Suppressor macrophage treated with lipopolysaccharide for 1 hour (primary cell): ENCODE measurements at regions not wholly inside any gene's neighbourhood (a gene's known extent, or its start where the extent isn't known, plus 50 kb on each side); places are given as distances from the start of the nearest gene placed in this dataset.
A peak's percentile ranks its signal among the peaks of the same experiment; 100 is the strongest.

Experiments used
- DNase-seq, 3 donors: peaks; one replicate each; pipeline ENCODE4 v3.0.0-alpha.2; 2020 to 2022

DNA sequence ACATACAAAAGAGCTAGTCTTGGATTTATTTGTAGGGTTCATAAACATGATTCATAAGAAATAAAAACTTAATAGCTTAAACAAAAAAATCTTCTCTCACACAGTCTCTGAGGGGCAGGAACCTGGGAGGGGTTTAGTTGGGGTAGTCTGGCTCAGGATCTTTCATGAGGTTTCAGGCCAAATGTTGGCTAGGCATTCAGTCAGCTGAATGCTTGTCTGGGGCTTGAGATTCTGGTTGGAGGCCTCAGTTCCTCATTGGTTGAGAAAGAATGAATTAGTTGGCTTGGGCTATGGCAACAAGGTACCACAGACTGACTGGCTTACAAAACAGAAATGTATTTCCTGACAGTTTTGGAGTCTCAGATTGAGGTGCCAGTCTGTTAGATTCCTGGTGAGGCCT, 74.3 kb downstream of the ANKRD7 start:
- no peak for DNase-seq

DNA sequence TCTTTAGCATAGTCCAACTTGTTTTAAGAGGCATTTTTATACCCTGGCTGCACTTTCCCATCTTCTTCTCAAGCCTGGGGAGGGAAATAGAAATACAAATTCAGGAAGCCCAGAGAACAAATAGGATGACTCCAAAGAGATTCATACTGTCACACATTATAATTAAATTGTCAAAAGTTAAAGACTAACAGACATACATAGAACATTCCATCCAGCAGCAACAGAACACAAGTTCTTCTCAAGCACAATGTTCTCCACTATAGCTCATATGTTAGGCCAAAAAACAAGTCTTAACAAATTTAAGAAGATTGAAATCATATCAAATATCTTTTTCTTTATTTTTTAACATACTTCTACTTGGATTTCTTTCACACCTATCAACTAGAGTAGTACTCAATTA, 75.7 kb downstream of the ANKRD7 start:
- no peak for DNase-seq

DNA sequence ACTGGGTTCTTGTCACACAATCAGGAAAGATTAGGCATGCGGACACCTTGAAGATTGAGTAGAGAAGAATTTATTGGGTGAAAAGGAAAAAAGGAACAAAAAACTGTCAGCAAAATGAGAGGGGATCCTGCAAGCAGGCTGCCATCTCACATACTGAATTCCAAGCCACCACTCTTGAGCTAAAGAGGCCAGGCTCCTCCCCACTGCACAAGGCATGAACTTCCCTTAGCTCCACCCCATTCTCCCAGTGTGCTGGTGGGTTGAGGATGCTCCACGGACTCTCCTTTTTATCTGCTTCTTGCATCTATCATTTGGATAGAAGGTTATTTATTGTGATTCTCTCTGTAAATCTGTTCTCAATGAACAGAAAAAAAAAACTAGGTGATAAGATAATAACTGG, 79.6 kb downstream of the ANKRD7 start:
- no peak for DNase-seq

DNA sequence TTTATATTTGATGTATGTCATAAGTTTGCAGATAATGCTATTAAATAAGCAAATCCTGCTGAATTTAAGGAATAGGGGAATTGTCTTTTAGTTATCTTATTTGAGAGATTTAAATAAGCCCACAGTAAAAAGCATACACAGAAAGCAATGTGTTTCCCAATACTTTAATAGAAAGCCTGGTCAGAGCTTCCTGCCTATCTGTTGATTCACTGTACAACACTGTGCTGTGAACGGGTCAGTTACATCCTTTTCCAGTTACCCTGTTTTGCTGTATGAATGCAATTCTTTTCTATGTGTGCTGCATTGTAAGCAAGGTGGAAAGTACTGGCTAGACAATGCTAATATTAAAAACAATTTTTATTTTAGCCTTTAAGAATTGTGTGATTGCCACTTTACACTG, 81.2 kb downstream of the ANKRD7 start:
- DNase-seq: peak in 1 of 3 donors; percentile 37

DNA sequence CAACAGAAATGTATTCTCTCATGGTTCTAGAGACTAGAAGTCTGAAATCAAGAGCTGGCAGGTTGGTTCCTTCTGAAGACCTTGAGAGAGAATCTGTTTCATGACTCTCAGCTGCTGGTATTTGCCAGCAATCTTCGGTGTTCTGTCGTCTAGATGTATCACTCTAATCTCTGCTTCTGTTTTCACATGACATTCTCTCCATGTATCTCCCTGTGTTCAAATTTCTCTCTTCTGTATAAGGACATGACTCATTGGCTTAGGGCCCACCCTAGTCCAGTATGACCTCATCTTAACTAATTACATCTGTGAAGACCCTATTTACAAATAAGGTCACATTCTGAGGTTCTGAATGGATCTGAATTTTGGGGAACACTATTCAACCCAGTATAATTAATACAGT, 82.3 kb downstream of the ANKRD7 start:
- no peak for DNase-seq

DNA sequence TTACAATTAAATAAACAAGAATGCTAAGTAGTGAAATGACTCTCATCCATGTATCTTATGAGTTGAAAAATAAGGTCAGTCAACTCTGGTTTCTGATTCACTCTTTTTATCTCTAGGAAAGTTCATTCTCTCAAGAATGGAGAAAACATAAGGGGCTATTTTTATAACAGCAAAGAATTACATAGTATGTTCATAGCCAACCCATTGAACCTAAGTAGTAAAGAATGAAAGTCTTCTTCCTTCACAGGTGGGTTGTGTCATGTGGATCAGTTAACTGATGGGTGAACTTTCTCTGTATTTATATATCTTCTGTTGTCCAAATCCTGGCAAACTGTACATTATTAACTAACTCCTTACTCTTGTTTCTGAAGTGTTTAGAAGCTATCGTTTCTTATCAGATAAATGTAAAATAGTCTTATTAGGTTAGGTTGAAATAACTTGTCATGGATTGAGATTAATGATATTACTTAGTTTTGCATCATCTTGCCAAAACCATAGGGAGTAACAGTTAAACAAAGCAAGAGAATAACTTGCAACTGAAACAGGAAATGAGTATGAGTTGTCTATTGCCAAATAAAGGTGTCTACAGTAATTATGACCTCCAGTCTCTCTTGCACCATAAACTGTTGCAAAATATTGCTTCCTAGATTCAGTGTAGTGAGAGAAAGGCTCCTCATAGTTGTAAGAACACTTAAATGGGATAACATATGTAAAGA, 86.8 kb downstream of the ANKRD7 start:
- peak; percentile 50 to 84 (median 80) for DNase-seq

DNA sequence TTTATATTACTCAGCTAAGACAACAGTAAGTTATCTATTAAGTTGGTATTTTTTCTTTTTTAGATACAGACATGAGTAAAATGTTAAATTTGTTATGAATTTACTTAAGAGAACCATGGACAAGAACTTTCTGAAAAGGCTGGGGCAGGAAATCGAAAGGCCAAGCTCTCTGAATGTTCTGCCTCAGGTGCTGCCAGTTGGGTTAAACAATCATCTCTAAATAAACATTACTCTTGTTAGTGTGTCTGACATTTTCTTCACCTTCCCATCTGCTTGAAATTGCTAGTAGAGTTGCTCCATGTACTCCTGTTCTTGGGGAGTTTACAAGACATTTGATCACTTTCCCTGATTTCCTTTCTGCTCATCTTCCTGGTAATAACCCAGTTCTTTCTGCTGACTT, 87.5 kb downstream of the ANKRD7 start:
- DNase-seq: no peak

DNA sequence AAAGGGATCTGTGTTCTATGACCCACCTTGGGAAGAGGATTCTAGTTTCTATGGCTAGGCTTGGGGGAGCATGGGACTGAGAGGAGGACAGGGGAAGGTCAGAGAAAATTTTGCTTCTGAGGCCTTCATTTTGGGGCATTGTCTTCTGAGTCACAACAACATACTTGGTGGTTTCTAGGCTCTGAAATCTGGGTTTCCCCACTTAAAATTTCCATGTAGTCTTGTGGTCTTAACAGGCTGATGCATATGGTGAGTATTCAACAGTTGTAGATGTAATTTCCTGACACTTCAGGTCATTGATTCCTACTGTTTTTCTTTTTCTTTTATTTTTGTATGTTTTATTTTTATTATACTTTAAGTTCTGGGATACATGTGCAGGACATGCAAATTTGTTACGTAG, 88.5 kb downstream of the ANKRD7 start:
- peak; percentile 50 to 77 (median 68) for DNase-seq

DNA sequence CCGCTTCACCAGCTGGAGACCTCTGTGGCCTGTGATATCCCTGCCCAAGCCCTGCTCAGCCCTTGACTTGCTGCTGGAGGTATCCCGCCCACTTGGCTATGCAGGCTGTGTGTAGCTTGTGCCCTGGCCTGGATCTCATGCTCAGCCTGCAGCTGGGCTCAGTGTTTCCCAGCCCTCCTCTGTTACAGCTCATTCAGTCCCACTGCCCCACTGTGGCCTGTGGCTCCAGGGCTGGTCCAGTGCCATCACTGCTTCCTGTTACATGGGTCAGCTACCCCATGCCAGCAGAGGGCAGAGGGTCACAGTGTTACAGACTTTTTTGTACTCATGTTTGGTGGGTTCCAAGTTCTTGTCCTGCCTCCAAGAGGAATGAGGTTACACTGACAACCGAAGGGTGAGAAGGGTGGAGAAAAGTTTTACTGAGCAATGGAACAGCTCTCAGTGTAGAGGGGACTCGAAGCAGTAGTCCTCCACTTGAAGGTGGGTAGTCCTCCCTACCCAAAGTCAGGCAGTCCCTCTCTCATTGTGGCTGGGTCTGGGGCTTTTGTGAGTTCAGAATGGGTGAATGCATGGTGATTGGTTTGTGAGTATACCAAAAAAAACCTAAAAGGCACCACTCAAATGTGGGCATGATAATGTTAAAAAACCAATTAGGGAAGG, 100.4 kb downstream of the ANKRD7 start:
- no peak for DNase-seq

DNA sequence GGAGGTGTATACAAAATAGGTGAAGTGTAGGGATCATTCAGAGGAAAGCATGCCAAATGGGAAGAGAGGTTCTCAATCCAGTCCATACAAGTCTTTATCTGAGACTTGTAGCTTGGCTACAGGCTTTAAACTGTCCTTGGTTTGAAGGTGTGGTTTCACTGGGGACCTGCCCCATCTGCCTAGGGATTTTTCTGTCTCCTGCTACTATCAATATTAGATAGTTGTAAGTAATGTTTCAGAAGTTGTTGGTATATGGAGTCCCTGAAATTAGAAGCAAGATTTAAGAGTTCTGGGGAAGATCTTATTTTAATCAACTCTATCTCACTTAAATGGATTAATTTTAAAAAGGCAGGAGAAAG, 100.9 kb downstream of the ANKRD7 start:
- DNase-seq: no peak

DNA sequence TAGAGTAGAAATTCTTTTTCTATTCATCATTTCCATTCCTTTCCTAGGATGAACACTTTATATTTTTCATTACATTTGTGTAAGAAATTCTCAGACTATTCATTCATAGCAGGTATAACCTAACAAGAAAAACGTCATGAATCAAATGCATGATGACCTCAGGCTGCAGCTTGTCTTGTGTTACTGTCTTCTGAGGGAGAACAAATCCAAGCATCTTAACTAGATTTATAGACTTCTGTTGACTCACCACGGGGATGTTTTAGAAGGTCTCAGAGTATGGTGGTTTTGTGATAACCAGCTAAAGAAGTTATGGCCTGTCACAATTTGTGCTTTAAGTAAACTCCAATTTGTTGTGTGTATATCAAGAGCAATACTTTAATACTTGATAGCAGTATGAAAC, 102.7 kb downstream of the ANKRD7 start:
- DNase-seq: no peak

DNA sequence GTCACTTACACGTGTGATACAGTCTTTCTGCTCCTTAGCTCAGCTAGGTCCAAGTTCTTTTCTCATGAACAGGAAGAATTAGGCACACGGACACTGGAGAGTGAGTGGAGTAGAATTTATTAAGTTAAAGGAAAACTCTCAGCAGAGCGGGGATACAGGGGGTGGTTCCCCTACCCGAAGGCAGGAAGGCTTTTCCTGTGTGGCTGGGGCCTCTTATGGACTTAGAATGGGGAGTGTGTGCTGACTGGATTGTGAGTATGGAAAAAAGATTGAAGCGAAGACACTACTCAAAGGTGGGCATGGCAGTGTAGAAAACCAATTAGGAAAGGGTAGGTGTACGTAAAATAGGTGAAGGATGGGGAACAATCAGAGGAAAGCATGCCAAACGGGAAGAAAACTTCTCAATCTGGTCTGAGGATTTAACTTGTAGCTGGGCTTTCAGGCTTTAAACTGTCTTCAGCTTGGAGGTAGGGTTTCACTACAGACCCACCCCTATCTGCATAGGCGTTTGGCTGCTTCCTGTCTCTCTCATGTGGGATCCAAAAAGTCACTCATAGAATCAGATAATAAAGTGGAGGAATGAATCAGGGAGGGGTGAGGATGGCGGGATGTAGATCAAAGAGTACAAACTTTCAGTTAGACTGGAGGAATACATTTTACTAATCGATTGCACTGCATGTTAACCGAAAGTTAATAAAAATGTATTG, 104.2 kb downstream of the ANKRD7 start:
- DNase-seq: no peak

DNA sequence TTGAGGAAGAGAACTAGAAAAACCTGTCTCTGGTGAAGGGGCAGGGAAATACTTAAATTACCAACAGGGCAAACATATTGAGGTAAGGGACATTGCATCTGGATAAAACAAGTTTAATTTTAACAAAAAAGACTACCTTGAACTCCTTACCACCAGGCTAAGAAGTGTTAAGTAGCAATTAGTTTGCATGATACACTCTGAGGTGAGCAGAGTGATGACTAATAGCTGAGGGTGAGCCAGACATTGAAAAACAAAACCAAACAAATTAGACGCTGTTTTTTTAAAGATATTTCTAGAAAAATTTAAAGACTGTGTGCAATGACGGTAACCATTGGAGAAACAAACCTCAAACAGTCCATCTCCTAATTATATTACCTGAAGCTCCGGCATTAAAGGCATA, 105.9 kb downstream of the ANKRD7 start:
- no peak for DNase-seq

DNA sequence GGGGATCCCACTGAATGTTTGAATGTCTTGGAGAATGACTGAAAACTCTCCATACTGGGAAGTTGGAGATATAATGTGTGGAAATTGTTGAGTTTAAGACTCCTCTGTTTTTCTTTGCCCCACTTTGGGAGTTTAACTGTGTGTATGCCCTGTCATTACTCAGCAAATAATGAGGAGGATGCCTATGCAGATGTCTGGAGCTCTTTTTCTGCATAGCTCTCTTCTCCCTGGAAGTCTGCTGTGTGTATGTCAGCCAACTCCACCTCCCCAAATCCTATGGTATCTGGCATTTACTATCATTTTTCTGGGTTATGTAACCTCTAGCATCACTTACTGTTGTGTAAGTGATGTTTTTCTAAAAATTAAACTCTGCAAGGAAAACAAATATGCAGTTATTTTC, 122.2 kb downstream of the ANKRD7 start:
- DNase-seq: no peak

DNA sequence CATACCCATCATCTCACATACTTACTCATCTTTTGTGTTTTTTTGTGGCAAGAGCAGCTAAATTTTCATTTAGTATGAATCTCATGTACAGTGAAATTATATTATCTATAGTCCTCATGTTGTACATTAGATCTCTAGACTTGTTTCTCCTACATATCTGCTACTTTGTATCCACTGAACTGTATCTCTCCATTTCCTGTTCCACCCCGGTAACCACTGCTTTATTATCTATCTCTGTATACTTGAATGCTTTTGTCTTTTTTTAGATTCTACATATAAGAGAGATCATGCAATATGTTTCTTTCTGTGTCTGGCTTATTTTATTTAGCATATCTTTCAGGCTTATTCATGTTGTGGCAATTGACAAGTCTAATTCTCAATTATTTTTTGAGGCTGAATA, 125.1 kb downstream of the ANKRD7 start:
- no peak for DNase-seq

DNA sequence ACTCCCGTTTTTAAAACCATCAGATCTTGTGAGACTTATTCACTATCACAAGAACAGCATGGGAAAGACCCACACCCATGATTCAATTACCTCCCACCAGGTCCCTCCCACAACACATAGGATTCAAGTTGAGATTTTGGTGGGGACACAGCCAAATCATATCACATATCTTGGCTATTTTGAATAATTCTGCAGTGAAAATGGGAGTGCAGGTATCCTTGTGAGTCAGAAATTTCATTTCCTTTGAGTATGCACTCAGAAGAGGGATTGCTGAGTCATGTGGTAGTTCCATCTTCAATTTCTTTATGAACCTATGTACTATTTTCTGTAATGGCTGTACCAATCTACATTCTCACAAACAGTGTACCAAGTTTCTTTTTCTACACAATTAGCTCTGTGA, 125.8 kb downstream of the ANKRD7 start:
- no peak for DNase-seq

DNA sequence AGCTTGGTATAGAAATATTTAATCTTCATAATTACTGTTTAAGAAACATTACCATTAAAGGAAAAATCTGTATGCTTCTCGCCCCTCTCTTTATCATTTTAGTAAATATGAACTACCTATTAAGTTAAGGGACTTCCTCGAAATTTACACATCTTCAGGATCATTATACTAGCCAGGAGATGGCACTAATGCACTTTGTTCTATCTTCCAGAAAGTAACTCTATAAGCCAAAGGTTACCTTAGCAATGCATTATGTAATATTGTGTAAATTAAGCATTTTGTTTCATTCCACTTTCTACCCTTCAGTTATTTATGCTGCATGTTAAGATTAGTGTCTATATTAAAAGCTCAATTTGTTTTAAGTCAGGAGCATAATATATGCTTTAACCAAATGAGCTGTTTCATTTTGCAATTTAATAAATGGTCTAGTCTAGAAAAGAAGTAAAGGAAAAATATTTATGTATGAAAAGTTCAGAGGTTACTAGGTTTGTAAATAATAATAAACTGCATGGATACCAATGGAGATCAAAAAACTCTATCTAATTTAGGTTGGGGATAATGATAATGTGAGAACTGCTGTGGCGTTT, 128.5 kb downstream of the ANKRD7 start:
- DNase-seq: peak; percentile 11 to 28 (median 27)

DNA sequence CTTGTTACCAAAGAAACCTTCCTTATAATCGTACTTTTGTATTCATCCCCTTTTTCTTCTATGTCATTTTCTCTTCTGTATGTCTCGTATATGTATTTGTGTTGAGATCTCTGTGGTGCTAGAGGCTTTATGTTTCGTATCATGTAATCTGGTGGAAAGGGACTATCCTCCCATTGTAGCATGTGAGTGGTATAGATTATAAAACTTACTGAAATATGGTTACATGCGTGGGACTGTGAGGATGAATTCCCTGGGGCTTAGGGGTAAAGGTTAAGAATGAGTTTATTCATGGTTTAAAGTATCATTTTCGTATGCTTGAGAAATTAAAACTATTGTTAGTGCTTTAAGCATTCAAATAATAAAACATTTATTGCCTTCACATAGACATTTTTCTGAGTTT, 141.9 kb downstream of the ANKRD7 start:
- DNase-seq: no peak

DNA sequence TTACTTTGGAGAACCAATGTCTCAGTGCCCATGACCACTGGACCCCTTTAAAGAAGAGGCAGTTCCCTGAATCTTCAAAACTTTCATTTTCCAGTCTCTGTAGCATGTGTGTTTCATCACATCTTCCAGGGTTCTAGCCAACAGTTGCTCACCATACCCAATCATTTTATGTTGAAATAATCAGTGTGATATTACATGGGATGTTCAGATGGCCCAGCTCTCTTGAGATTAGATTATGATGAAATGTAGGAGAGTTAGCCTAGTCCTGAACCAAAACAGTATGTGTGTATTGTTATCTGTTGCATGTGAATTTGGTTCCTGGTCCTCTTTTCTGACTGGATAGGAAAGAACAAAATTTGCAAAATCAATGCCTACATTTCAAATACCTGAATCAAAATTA, 144.5 kb downstream of the ANKRD7 start:
- no peak for DNase-seq

DNA sequence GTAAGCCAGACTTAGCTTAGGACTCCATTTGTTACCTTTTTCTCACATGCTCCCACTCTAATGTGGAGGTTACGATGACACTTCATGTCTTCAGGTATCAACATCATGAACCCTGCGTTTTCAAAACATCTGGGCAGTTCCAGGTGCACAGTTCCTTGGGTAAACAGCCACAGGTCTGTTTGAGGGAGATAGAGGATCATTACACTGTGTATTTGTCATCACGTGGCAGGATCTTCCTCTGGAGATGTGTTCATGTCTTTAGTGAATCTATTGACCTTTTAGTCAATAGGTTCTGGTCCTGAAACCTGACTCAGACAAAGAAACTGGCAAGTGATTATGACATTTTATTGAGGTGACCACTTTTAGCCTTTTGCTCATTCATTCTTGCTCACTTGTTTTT, 145.5 kb downstream of the ANKRD7 start:
- no peak for DNase-seq

DNA sequence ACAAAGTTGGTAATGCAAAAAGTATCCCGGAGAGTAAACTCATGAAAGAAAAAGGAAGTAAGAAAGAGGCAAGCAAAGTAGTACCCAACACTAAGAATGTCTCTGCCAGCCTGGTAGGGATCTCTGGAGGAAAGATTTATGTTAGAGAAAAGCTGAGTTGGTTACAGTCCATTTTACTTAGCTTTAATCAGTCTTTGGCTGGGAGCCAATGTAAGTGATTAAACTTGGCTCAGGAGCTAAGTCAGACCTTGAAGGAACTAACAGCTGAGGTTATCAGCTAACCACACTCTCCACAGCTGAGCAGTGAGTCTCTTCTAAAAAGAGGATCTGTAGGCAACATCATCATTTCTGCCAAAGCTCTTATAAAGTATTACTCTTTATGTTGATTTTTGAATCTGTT, 148.0 kb downstream of the ANKRD7 start:
- peak in 1 of 3 donors; percentile 12 for DNase-seq

DNA sequence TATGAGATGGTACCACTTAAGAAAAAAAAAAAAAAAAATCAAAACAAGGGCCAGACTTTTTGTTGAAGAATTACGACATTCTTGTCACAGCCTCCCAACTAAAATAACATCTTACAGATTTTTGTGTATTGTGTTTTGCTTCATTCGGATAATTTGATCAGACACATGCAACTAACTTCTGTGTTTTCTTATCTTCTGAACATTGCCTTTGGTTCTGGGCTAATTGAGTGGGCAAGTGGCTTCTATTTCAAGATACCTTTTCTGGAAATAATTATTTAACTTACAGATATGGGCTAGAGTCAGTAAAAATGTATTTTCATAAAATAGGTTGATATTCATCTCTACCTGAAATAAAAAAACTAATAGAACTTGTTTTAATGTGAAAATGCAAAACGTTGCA, 165.1 kb downstream of the ANKRD7 start:
- no peak for DNase-seq

DNA sequence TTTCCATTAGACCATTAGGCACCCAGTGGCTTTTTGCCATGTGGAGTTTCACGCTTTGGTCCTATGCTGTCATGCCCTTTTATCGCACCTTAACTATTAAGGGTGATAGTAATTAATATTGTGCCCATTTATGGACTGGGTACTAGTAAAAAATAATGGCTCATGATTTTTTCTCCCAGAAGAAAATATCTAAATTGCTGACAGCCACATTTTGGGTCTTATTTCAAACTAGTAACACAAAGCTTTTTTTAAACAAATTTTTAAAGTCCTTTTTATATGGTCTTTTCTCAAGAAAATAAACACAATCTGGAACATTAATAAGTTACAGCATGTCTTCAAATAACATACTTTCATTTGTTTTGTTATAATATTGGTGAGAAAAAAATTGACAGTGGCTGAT, 179.7 kb downstream of the ANKRD7 start:
- no peak for DNase-seq

DNA sequence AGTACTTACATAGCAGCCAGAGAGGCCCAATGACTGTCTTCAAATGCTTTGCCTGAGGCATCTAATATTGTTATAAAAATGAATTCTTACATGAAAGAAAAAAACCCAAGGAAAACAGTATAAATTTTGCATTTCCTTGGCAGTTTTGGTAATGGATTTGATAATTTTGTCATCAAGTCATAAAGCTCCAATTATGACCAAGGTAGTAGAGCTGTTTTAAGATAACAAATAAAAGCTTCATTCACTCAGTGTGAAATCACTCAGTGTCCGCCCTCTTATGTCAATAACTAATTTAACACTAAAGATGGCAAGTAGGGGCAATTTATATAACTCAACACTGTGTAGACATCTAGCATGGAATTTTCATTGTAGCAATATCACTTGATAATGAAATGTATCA, 193.9 kb downstream of the ANKRD7 start:
- no peak for DNase-seq
